ENCODE measurements at regions not wholly inside any gene's neighbourhood (a gene's known extent, or its start where the extent isn't known, plus 50 kb on each side); places are given as distances from the start of the nearest gene placed in this dataset.

DNA sequence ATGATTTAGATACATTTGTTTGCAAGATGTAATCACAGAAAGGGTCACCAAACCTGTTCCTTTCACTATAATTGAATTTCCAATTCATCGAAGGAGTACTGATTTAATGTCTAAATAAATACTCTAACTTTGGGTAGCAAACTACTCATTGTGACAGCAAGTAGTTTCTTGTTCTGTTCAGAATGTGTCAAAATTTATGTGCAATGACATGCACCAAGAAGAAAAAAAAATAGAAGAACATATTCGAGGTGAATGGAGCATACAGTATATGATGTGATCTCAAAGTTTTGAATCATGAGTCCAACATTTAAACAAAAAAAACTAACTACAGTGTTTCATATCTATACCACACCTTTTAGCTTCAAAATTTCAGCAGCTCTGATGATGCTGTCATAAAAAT, 583.6 kb upstream of the MMS22L start:
- no peak for TF ChIP-seq POLR2A (IDR thresholded peaks at IDR 0.05)
- TF ChIP-seq, protein P1, sequence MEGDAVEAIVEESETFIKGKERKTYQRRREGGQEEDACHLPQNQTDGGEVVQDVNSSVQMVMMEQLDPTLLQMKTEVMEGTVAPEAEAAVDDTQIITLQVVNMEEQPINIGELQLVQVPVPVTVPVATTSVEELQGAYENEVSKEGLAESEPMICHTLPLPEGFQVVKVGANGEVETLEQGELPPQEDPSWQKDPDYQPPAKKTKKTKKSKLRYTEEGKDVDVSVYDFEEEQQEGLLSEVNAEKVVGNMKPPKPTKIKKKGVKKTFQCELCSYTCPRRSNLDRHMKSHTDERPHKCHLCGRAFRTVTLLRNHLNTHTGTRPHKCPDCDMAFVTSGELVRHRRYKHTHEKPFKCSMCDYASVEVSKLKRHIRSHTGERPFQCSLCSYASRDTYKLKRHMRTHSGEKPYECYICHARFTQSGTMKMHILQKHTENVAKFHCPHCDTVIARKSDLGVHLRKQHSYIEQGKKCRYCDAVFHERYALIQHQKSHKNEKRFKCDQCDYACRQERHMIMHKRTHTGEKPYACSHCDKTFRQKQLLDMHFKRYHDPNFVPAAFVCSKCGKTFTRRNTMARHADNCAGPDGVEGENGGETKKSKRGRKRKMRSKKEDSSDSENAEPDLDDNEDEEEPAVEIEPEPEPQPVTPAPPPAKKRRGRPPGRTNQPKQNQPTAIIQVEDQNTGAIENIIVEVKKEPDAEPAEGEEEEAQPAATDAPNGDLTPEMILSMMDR (IDR thresholded peaks at IDR 0.05) = no peak
- no peak overlapping the region for H3K4me3 ChIP-seq
- no peak overlapping the region for H3K27ac ChIP-seq
- no peaks in the 10 kb centered on the region for H3K4me1 ChIP-seq
- no peaks in the 10 kb centered on the region for H3K27me3 ChIP-seq
- no peak for ATAC-seq
- H3K36me3 ChIP-seq (replicated peaks in 1 of 2; ENCODE audit: insufficient read depth in 1 of 2, low read depth in 2 of 2) = no peaks in the 10 kb centered on the region
- whole genome bisulfite sequencing, 2 donors = 36 to 47% methylated on average over 2 of the region's 2 CpGs
- intact Hi-C loops (cut with DNase I) = no loop called here
- H3K9me3 ChIP-seq = no peaks in the 10 kb centered on the region
- DNase-seq = no peak

DNA sequence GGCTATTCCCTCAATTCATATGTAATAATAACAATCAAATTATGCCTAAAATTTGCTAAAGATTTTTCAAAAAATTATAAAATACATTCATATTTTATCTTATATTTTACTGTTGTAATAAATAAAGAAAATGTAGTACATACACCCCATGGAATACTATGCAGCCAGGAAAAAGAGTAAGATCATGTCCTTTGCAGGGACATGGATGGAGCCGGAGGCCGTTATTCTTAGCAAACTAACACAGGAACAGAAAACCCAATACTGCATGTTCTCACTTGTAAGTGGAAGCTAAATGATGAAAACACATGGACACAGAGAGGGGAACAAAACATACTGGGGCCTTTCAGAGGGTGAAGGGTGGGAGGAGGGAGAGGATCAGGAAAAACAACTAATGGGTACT, 584.2 kb upstream of the MMS22L start:
- ATAC-seq = no peak
- no peak for TF ChIP-seq POLR2A (IDR thresholded peaks at IDR 0.05)
- TF ChIP-seq, protein P1 (IDR thresholded peaks at IDR 0.05) = no peak

DNA sequence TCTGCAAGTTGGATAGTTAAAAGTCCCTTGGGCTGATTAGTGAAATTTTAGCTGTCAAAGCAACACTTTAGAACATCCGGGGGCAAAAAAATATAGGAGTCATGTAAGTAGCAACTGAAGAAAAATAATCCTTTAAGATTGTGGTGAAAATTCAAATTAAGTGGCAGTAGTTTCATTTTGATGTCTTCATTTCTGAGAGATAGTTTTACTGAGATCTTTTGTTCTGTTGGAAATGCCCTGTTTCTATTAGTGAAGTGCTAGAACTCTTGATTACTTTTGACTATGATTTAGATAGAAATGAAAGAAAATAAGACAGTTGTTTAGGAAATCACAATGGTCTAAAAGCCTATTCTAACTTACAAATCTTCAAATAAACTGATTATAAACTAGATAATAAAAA, 587.3 kb upstream of the MMS22L start:
- no peak for TF ChIP-seq POLR2A (IDR thresholded peaks at IDR 0.05)
- TF ChIP-seq, protein P1 (IDR thresholded peaks at IDR 0.05) = no peak
- H3K36me3 ChIP-seq (replicated peaks in 1 of 2; ENCODE audit: insufficient read depth in 1 of 2, low read depth in 2 of 2) = no peaks in the 10 kb centered on the region
- H3K9me3 ChIP-seq = no peaks in the 10 kb centered on the region
- WGBS, 2 donors = 0 to 26% methylated on average over 1 of the region's 1 CpG
- intact Hi-C loops (cut with DNase I) = no loop called here
- no peak overlapping the region for H3K4me3 ChIP-seq
- no peaks in the 10 kb centered on the region for H3K27me3 ChIP-seq
- no peaks in the 10 kb centered on the region for H3K4me1 ChIP-seq
- DNase-seq (no peak), ATAC-seq (no peak)
- no peak overlapping the region for H3K27ac ChIP-seq

More for the DNA sequence above, 584.2 kb upstream of the MMS22L start:
- Histone ChIP-seq H3K27me3 (no peaks in the 10 kb centered on the region), H3K9me3 (no peaks in the 10 kb centered on the region), H3K27ac (no peak overlapping the region), H3K4me3 (no peak overlapping the region), H3K36me3 (replicated peaks in 1 of 2; ENCODE audit: insufficient read depth in 1 of 2, low read depth in 2 of 2) (no peaks in the 10 kb centered on the region), H3K4me1 (no peaks in the 10 kb centered on the region)
- intact Hi-C loops (cut with DNase I) = no loop called here
- DNase-seq = no peak
- WGBS, 2 donors = 46 to 71% methylated on average over 2 of the region's 2 CpGs

GRCh38 chr6:97876711-97877110, 593.7 kb upstream of the MMS22L start:
- no peak for ATAC-seq
- Histone ChIP-seq H3K36me3 (replicated peaks in 1 of 2; ENCODE audit: insufficient read depth in 1 of 2, low read depth in 2 of 2) (no peaks in the 10 kb centered on the region), H3K9me3 (no peaks in the 10 kb centered on the region), H3K27me3 (no peaks in the 10 kb centered on the region), H3K4me1 (no peaks in the 10 kb centered on the region), H3K4me3 (no peak overlapping the region), H3K27ac (no peak overlapping the region)
- 63 to 65% methylated on average over 3 of the region's 3 CpGs for WGBS, 2 donors
- no peak for TF ChIP-seq POLR2A (IDR thresholded peaks at IDR 0.05)
- TF ChIP-seq, protein P1 (IDR thresholded peaks at IDR 0.05) = no peak
- intact Hi-C loops (cut with DNase I) = no loop called here
- no peak for DNase-seq

DNA sequence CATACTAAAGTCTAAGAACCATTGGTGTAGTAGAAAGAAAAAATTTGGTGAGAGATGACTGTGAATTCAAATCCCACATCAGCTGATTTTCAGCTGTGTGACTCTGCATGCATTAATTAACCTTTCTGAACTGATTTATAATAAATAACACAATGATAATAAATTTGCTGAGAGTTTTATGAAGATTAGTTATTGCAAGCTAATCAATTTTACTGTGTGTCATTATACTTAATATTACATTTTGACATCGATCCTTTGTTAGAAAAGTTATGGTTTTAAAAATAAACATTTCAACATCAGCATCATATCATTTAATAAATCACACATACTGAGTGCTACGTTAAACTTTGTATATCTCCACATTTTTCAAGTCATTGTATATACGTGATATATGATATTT, 599.7 kb upstream of the MMS22L start:
- Histone ChIP-seq H3K36me3 (replicated peaks in 1 of 2; ENCODE audit: insufficient read depth in 1 of 2, low read depth in 2 of 2) (no peaks in the 10 kb centered on the region), H3K4me1 (no peaks in the 10 kb centered on the region), H3K9me3 (no peaks in the 10 kb centered on the region), H3K27ac (no peak overlapping the region), H3K4me3 (no peak overlapping the region), H3K27me3 (no peaks in the 10 kb centered on the region)
- intact Hi-C loops (cut with DNase I) = no loop called here
- ATAC-seq (no peak), DNase-seq (no peak)
- no peak for TF ChIP-seq POLR2A (IDR thresholded peaks at IDR 0.05)
- 56 to 62% methylated on average over 3 of the region's 3 CpGs for WGBS, 2 donors
